Limb (tissue), 2 donors: ENCODE measurements at regions not wholly inside any gene's neighbourhood (a gene's known extent, or its start where the extent isn't known, plus 50 kb on each side); places are given as distances from the start of the nearest gene placed in this dataset.

Experiments
- DNase-seq, 2 donors: peaks; one replicate each; pipeline ENCODE4 v3.0.0-alpha.2; 2016; ENCODE audit errors: extremely low spot score in 2 of 2

- no peak for DNase-seq
These were observed 246.1 kb downstream of the MYLK4 start for GRCh38 chr6:2504495-2505064.

GRCh38 chr6:2503816-2504494 is 246.8 kb downstream of the MYLK4 start:
- DNase-seq = no peak

GRCh38 chr6:2502998-2503674 is 247.6 kb downstream of the MYLK4 start:
- DNase-seq = no peak

- no peak for DNase-seq
These were observed 248.4 kb downstream of the MYLK4 start for GRCh38 chr6:2502096-2502997.

- no peak for DNase-seq
These were observed 252.6 kb downstream of the MYLK4 start for GRCh38 chr6:2497922-2498623.

GRCh38 chr6:2496291-2496690 is 250.9 kb upstream of the GMDS start:
- DNase-seq = no peak

GRCh38 chr6:2492686-2493523 is 247.5 kb upstream of the GMDS start:
- DNase-seq = no peak

GRCh38 chr6:2491137-2491536 is 245.7 kb upstream of the GMDS start:
- no peak for DNase-seq

GRCh38 chr6:2488578-2488977 is 243.2 kb upstream of the GMDS start:
- DNase-seq = no peak

GRCh38 chr6:2485116-2485515 is 239.7 kb upstream of the GMDS start:
- DNase-seq = no peak

GRCh38 chr6:2482773-2483172 is 237.4 kb upstream of the GMDS start:
- DNase-seq = no peak

- DNase-seq = no peak
These were observed 235.9 kb upstream of the GMDS start for GRCh38 chr6:2481307-2481706.

GRCh38 chr6:2480267-2480966 is 235.0 kb upstream of the GMDS start:
- no peak for DNase-seq

GRCh38 chr6:2478200-2478599 is 232.8 kb upstream of the GMDS start:
- no peak for DNase-seq

GRCh38 chr6:2477666-2478065 is 232.3 kb upstream of the GMDS start:
- DNase-seq = no peak

- no peak for DNase-seq
These were observed 231.8 kb upstream of the GMDS start for GRCh38 chr6:2477250-2477649.

GRCh38 chr6:2476376-2476775 is 231.0 kb upstream of the GMDS start:
- DNase-seq = no peak

- no peak for DNase-seq
These were observed 226.1 kb upstream of the GMDS start for GRCh38 chr6:2471472-2471871.

GRCh38 chr6:2469428-2469827 is 224.0 kb upstream of the GMDS start:
- DNase-seq = no peak

GRCh38 chr6:2468601-2468955 is 223.2 kb upstream of the GMDS start:
- DNase-seq = no peak
